K562 (cell line): ENCODE measurements at regions not wholly inside any gene's neighbourhood (a gene's known extent, or its start where the extent isn't known, plus 50 kb on each side); places are given as distances from the start of the nearest gene placed in this dataset.

Source experiments
- ATAC-seq: fragments of 200-7000 bp; cut with Tn5 transposase; 3 replicates; pipeline ENCODE4 v1.9.1; 2020; ENCODE audit warnings: moderate library complexity
- BruUV-seq: library from RNA; stranded (reverse); fragments of 400-500 nt; replicated peaks from 2 replicates; lab custom pipeline; 2021; lab: Mats Ljungman, UMichigan
- CTCF ChIA-PET: fragments of 300-600 bp; formaldehyde crosslinking; extraction: SDS; loops from one replicate; lab custom pipeline; 2021; ENCODE audit warnings: low intra/inter-chr PET ratio; lab: Yijun Ruan, JAX
- POLR2A ChIA-PET: fragments of 300-600, 350-650 bp; sonication (Branson Sonifier 250); formaldehyde crosslinking; extraction: SDS; loops from one replicate; lab custom pipeline; 2021; ENCODE audit warnings: antibody characterized with exemption, inconsistent platforms; lab: Yijun Ruan, JAX
- DNase-seq, 4 experiments: peaks; one replicate each; pipeline versions ENCODE4 v3.0.0 to v3.0.0-alpha.2; 2011 to 2018; ENCODE audit warnings: low spot score in 3 of 4, mixed read lengths in 3 of 4; ENCODE audit errors: extremely low read depth in 1 of 4
- FAIRE-seq: peaks from 2 replicates; lab custom pipeline; 2011; peaks lifted over from hg19 to GRCh38; lab: Jason Lieb, UNC
- H2AFZ ChIP-seq: 2 replicates; pipeline ENCODE4 v1.6.0; 2011; ENCODE audit warnings: low read depth, low read length, control low read depth, inconsistent platforms
- H3K27ac ChIP-seq: fragments of 200-600 bp; 3 replicates; pipeline ENCODE4 v1.8.0; 2011; ENCODE audit warnings: low read depth, mild to moderate bottlenecking, control low read depth, inconsistent platforms, low read length, moderate library complexity, mixed read lengths; ENCODE audit errors: extremely low read depth
- H3K27me3 ChIP-seq, 2 experiments: fragments of 300-600 bp in 1 of 2; 2 replicates in 1 of 2; 3 replicates in 1 of 2; pipeline versions ENCODE4 v1.6.0 to v1.8.0; 2011; ENCODE audit warnings: inconsistent platforms in 2 of 2, low read length in 2 of 2, mild to moderate bottlenecking in 1 of 2, mixed read lengths in 1 of 2, moderate library complexity in 1 of 2; ENCODE audit not compliant: control insufficient read depth in 2 of 2, insufficient read depth in 2 of 2
- H3K36me3 ChIP-seq: fragments of 300-600 bp; 3 replicates; pipeline ENCODE4 v1.8.0; 2011; ENCODE audit warnings: mild to moderate bottlenecking, low read length, inconsistent platforms; ENCODE audit not compliant: control insufficient read depth, insufficient read depth
- H3K4me1 ChIP-seq, 2 experiments: fragments of 200-600 bp in 1 of 2; replicated peaks in 1 of 2; 2 replicates in 1 of 2; 3 replicates in 1 of 2; pipeline versions ENCODE4 v1.5.1 to v1.8.0; 2011; ENCODE audit warnings: inconsistent platforms in 2 of 2, low read length in 2 of 2, mild to moderate bottlenecking in 1 of 2, mixed read lengths in 1 of 2, moderate library complexity in 1 of 2; ENCODE audit not compliant: control insufficient read depth in 2 of 2, insufficient read depth in 2 of 2
- H3K4me2 ChIP-seq: 2 replicates; pipeline ENCODE4 v1.6.1; 2011; ENCODE audit warnings: low read length, control low read depth, inconsistent platforms, mixed read lengths; ENCODE audit not compliant: insufficient read depth
- H3K4me3 ChIP-seq: fragments of 200-600 bp; sonication (generic), shearing (Covaris generic); 2 replicates; pipeline ENCODE4 v1.5.1; 2016; ENCODE audit warnings: control low read depth, inconsistent platforms
- H3K79me2 ChIP-seq: fragments of 200-600 bp; 3 replicates; pipeline ENCODE4 v1.8.0; 2011; ENCODE audit warnings: low read length, inconsistent platforms; ENCODE audit not compliant: control insufficient read depth, insufficient read depth
- H3K9ac ChIP-seq, 2 experiments: 2 replicates each; pipeline versions ENCODE4 v1.6.0 to v1.6.1; 2011; ENCODE audit warnings: low read depth in 2 of 2, low read length in 2 of 2, control low read depth in 1 of 2, inconsistent platforms in 1 of 2, mild to moderate bottlenecking in 1 of 2, mixed read lengths in 1 of 2; ENCODE audit not compliant: insufficient read depth in 1 of 2
- H3K9me1 ChIP-seq: one replicate; pipeline ENCODE4 v1.6.0; 2011; ENCODE audit warnings: inconsistent platforms, mild to moderate bottlenecking, low read length, moderate library complexity; ENCODE audit not compliant: control insufficient read depth, insufficient read depth
- H3K9me3 ChIP-seq: replicated peaks from 2 replicates; pipeline ENCODE4 v1.5.1; 2011; ENCODE audit warnings: low read depth, low read length, inconsistent platforms; ENCODE audit not compliant: control insufficient read depth, insufficient read depth
- H4K20me1 ChIP-seq: replicated peaks from 2 replicates; pipeline ENCODE4 v1.6.1; 2011; ENCODE audit warnings: low read length, inconsistent platforms, mixed read lengths; ENCODE audit not compliant: control insufficient read depth, insufficient read depth
- CEBPB ChIP-seq: fragments of 450-650 bp; IDR thresholded peaks from 2 replicates; pipeline ENCODE4 v1.6.1; 2016; ENCODE audit warnings: missing genetic modification characterization, missing compliant biosample characterization
- CEBPG ChIP-seq, 3 experiments: fragments of 200-800 bp in 1 of 3; sonication (Bioruptor generic) in 1 of 3; sonication (generic) in 1 of 3; formaldehyde crosslinking in 1 of 3; IDR thresholded peaks in 2 of 3; conservative IDR thresholded peaks in 1 of 3; 2 replicates each; pipeline versions ENCODE4 v1.6.1 to v1.8.0; 2016 to 2022; ENCODE audit warnings: missing compliant biosample characterization in 2 of 3, missing genetic modification characterization in 2 of 3, mild to moderate bottlenecking in 1 of 3, missing genetic modification reagents in 1 of 3
- DIDO1 ChIP-seq: fragments of 450-650 bp; IDR thresholded peaks from 2 replicates; pipeline ENCODE4 v1.6.1; 2016; ENCODE audit warnings: low read depth, missing biosample characterization, missing genetic modification characterization
- FOXO4 ChIP-seq: fragments of 450-650 bp; formaldehyde crosslinking; IDR thresholded peaks from 2 replicates; pipeline ENCODE4 v1.4.0; 2020; ENCODE audit warnings: mild to moderate bottlenecking, moderate library complexity
- JUNB ChIP-seq: fragments of 450-650 bp; formaldehyde crosslinking; conservative IDR thresholded peaks from 2 replicates; pipeline ENCODE4 v1.4.0; 2020; ENCODE audit warnings: mild to moderate bottlenecking
- TAF1 ChIP-seq: IDR thresholded peaks from 2 replicates; pipeline ENCODE4 v1.6.1; 2011; ENCODE audit warnings: mild to moderate bottlenecking, low read length, moderate library complexity; ENCODE audit not compliant: insufficient read depth, control insufficient read depth, severe bottlenecking; ENCODE audit errors: extremely low read depth
- THRAP3 ChIP-seq: fragments of 450-650 bp; IDR thresholded peaks from 2 replicates; pipeline ENCODE4 v1.6.1; 2016; ENCODE audit warnings: mild to moderate bottlenecking, inconsistent platforms, borderline replicate concordance
- TRIM28 ChIP-seq: fragments of 450-650 bp; IDR thresholded peaks from 2 replicates; pipeline ENCODE4 v1.6.1; 2017
- ZC3H8 ChIP-seq: fragments of 450-650 bp; IDR thresholded peaks from 2 replicates; pipeline ENCODE4 v1.6.1; 2017
- WGBS: fragments of 100-300 bp; shearing (Covaris generic); methylation state at CpG from one replicate; pipeline ENCODE4 v1.1.6; 2016; ENCODE audit warnings: low coverage, mixed read lengths; ENCODE audit not compliant: insufficient coverage; ENCODE audit errors: missing lambda C conversion rate; 5-methylcytosine and 5-hydroxymethylcytosine counted together
- in situ Hi-C: fragments of 300-500 bp; cut with MboI; formaldehyde crosslinking; loops from 4 replicates; pipeline ENCODE4 v1.15.0; 2018; ENCODE audit warnings: inconsistent platforms, mixed read lengths
- intact Hi-C: fragments of 100-400 bp; cut with micrococcal nuclease; formaldehyde crosslinking; loops from 2 replicates; pipeline ENCODE4 v1.14.2; 2022

DNA sequence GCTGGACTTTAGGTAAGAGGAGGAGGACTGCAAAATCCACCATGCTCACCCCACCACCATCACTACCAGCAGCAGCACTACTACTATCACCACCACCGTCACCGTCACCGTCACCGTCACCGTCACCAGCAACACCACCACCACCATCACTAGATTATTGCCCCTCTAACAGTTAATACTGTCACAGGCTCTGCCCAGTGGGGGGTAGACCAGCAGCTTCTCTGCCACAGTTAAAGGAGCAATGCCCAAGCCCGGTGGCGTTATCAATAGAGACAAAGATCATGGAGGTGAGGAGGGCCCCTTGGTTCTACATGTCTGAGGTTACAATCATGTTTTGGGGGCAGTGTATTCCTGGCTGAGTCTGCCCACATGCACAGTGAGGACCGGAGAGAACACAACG, 184.4 kb upstream of the DYNLRB2 start:
- 0% methylated on average over 9 of the region's 9 CpGs for WGBS
- TF ChIP-seq TAF1 (no peak), THRAP3 (no peak)
- TF ChIP-seq, all 486 proteins: peak for 0
- Histone ChIP-seq H3K27me3 (peaks cover 6 to 20% of the 10 kb centered on the region in 2 experiments; a peak in 3 of 5 replicates), H3K9me3 (no peaks in the 10 kb centered on the region), H3K4me3 (no peak overlapping the region), H3K27ac (no peak overlapping the region), H3K4me1 (no peaks in the 10 kb centered on the region), H3K79me2 (no peaks in the 10 kb centered on the region), H2AFZ (no peak overlapping the region), H4K20me1 (0 out of 2 replicates have a peak, but pooled peaks cover 3% of the 10 kb centered on the region), H3K36me3 (no peaks in the 10 kb centered on the region), H3K4me2 (no peak overlapping the region), H3K9me1 (no peaks in the 10 kb centered on the region), H3K9ac (no peak overlapping the region)
- POLR2A ChIA-PET: no interaction called here
- DNase-seq: no peak
- BruUV-seq: no TSS peak
- ATAC-seq: no peak
- no peak for FAIRE-seq
- CTCF ChIA-PET: no interaction called here
- in situ Hi-C loops (no loop called here), intact Hi-C loops (no loop called here)

GRCh38 chr16:80355335-80355734, 185.5 kb upstream of the DYNLRB2 start:
- Histone ChIP-seq H3K27me3 (peaks cover 6 to 20% of the 10 kb centered on the region in 2 experiments; a peak in 3 of 5 replicates), H3K36me3 (no peaks in the 10 kb centered on the region), H2AFZ (no peak overlapping the region), H3K4me1 (no peaks in the 10 kb centered on the region), H3K4me3 (no peak overlapping the region), H4K20me1 (peaks cover 3% of the 10 kb centered on the region; the same call in 1 of the 2 replicates), H3K9me3 (no peaks in the 10 kb centered on the region), H3K79me2 (no peaks in the 10 kb centered on the region), H3K27ac (no peak overlapping the region), H3K9me1 (no peaks in the 10 kb centered on the region), H3K9ac (no peak overlapping the region)
- DNase-seq: no peak
- ATAC-seq: no peak
- FAIRE-seq: no peak
- no TSS peak for BruUV-seq
- in situ Hi-C loops: no loop called here
- ChIA-PET POLR2A (no interaction called here), CTCF (no interaction called here)
- no peak for TF ChIP-seq JUNB (CRISPR knock-in tag)
- no peak for TF ChIP-seq TRIM28
- no peak for TF ChIP-seq ZC3H8
- no peak for TF ChIP-seq CEBPG (CRISPR knock-in tag; IDR thresholded peaks at IDR 0.05)
- TF ChIP-seq CEBPG (tag; conservative IDR thresholded peaks at IDR 0.05 in 1 of 2, IDR thresholded peaks at IDR 0.05 in 1 of 2): peak in 1 of 2 experiments; percentile 67; a peak in 2 of 4 replicates
- peak; percentile 58 for TF ChIP-seq CEBPB (tag)
- TF ChIP-seq DIDO1 (tag): no peak
- no peak for TF ChIP-seq FOXO4 (CRISPR knock-in tag)
- TF ChIP-seq, all 486 proteins: peak for 2
- H3K4me2 ChIP-seq: no peak overlapping the region
- 0% methylated on average over 1 of the region's 1 CpG for WGBS
- intact Hi-C loops: no loop called here
